ENCODE measurements at regions not wholly inside any gene's neighbourhood (a gene's known extent, or its start where the extent isn't known, plus 50 kb on each side); places are given as distances from the start of the nearest gene placed in this dataset.

DNA sequence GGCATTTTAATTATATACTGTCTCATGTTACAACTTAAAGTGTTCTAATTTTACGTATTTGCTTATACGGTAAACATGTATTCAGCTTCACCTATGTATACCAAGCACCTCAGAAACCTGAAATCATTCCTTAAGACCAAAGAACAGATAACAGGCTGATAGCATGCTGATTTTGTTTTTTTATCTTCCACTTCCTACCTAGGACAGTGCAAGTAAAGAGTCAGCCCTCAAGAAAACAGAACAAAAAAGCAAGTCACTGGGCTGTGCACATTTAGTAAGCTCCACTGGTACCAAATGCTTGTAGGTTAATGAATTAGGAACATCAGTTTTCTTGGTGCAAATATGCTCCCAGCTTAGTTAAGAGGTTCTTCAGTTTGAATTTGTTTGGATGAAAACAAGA is 611.3 kb downstream of the VRK1 start:
- no peak overlapping the region for H3K27ac ChIP-seq (ENCODE audit: insufficient read depth, low read depth, low read length)
- no peak overlapping the region for H2AFZ ChIP-seq (ENCODE audit: low read depth, low read length)
- H3K79me2 ChIP-seq (ENCODE audit: control insufficient read depth, insufficient read depth, low read length), result no peaks in the 10 kb centered on the region
- H3K4me1 ChIP-seq (ENCODE audit: control insufficient read depth, extremely low read depth, insufficient read depth, low read length), result no peaks in the 10 kb centered on the region
- ChIA-PET POLR2A (no interaction called here), CTCF (no interaction called here)
- no peaks in the 10 kb centered on the region for H4K20me1 ChIP-seq (replicated peaks; ENCODE audit: control insufficient read depth, extremely low read depth, insufficient read depth, low read length)
- FAIRE-seq (no peak), DNase-seq (ENCODE audit: low read depth, low spot score) (no peak)
- H3K4me3 ChIP-seq (replicated peaks in 1 of 3; ENCODE audit: insufficient read depth in 1 of 3, low read depth in 1 of 3, low read length in 3 of 3), result no peak overlapping the region
- H3K27me3 ChIP-seq (ENCODE audit: control insufficient read depth in 2 of 2, insufficient read depth in 2 of 2, low read length in 2 of 2), result no peaks in the 10 kb centered on the region
- H3K9me1 ChIP-seq (replicated peaks; ENCODE audit: control insufficient read depth, extremely low read depth, insufficient read depth, low read length), result no peaks in the 10 kb centered on the region
- no peak overlapping the region for H3K9ac ChIP-seq (replicated peaks; ENCODE audit: extremely low read depth, insufficient read depth, low read length)
- no peak overlapping the region for H3K4me2 ChIP-seq (ENCODE audit: insufficient read depth, low read length)
- no peak for TF ChIP-seq FOS (IDR thresholded peaks at IDR 0.05; ENCODE audit: borderline replicate concordance, insufficient read depth, low read length)
- TF ChIP-seq GATA2 (IDR thresholded peaks at IDR 0.05; ENCODE audit: insufficient read depth, insufficient read length, low read depth, low read length), result no peak
- TF ChIP-seq POLR2AphosphoS5 (IDR thresholded peaks at IDR 0.05; ENCODE audit: insufficient read depth, low read depth, low read length), result no peak
- TF ChIP-seq MAX (IDR thresholded peaks at IDR 0.05; ENCODE audit: insufficient read depth, insufficient read length), result no peak
- TF ChIP-seq JUN (IDR thresholded peaks at IDR 0.05; ENCODE audit: borderline replicate concordance, insufficient read depth, insufficient read length, low read depth), result no peak
- no peak for TF ChIP-seq POLR2A (IDR thresholded peaks at IDR 0.05; ENCODE audit: low read depth, low read length)
- no peak for TF ChIP-seq MYC (IDR thresholded peaks at IDR 0.05; ENCODE audit: low read depth, low read length)
- TF ChIP-seq CTCF (IDR thresholded peaks at IDR 0.05; ENCODE audit: extremely low read depth in 1 of 2, insufficient read depth in 1 of 2, low read depth in 1 of 2, low read length in 2 of 2), result no peak
- no peak for TF ChIP-seq EZH2 (IDR thresholded peaks at IDR 0.05; ENCODE audit: borderline replicate concordance, low read depth, low read length, severe bottlenecking)
- peaks cover 4% of the 10 kb centered on the region for H3K9me3 ChIP-seq (replicated peaks; ENCODE audit: control insufficient read depth, insufficient read depth, low read length)
- dilution Hi-C loops (cut with MboI; ENCODE audit: extremely low pct_ligation_motif_present, low sequenced_read_pairs), result no loop called here
- BruUV-seq (replicated peaks), result no TSS peak
- no peaks in the 10 kb centered on the region for H3K36me3 ChIP-seq (ENCODE audit: control insufficient read depth in 2 of 2, extremely low read depth in 1 of 2, insufficient read depth in 2 of 2, low read length in 2 of 2)
- intact Hi-C loops (cut with micrococcal nuclease), result no loop called here
